K562 (cell line): ENCODE measurements at regions not wholly inside any gene's neighbourhood (a gene's known extent, or its start where the extent isn't known, plus 50 kb on each side); places are given as distances from the start of the nearest gene placed in this dataset.

Experiments
- ATAC-seq: fragments of 200-7000 bp; cut with Tn5 transposase; 3 replicates; pipeline ENCODE4 v1.9.1; 2020; ENCODE audit warnings: moderate library complexity
- BruUV-seq: library from RNA; stranded (reverse); fragments of 400-500 nt; replicated peaks from 2 replicates; lab custom pipeline; 2021; lab: Mats Ljungman, UMichigan
- CTCF ChIA-PET: fragments of 300-600 bp; formaldehyde crosslinking; extraction: SDS; loops from one replicate; lab custom pipeline; 2021; ENCODE audit warnings: low intra/inter-chr PET ratio; lab: Yijun Ruan, JAX
- POLR2A ChIA-PET: fragments of 300-600, 350-650 bp; sonication (Branson Sonifier 250); formaldehyde crosslinking; extraction: SDS; loops from one replicate; lab custom pipeline; 2021; ENCODE audit warnings: antibody characterized with exemption, inconsistent platforms; lab: Yijun Ruan, JAX
- DNase-seq, 4 experiments: peaks; one replicate each; pipeline versions ENCODE4 v3.0.0 to v3.0.0-alpha.2; 2011 to 2018; ENCODE audit warnings: low spot score in 3 of 4, mixed read lengths in 3 of 4; ENCODE audit errors: extremely low read depth in 1 of 4
- FAIRE-seq: peaks from 2 replicates; lab custom pipeline; 2011; peaks lifted over from hg19 to GRCh38; lab: Jason Lieb, UNC
- H2AFZ ChIP-seq: 2 replicates; pipeline ENCODE4 v1.6.0; 2011; ENCODE audit warnings: low read depth, low read length, control low read depth, inconsistent platforms
- H3K27ac ChIP-seq: fragments of 200-600 bp; 3 replicates; pipeline ENCODE4 v1.8.0; 2011; ENCODE audit warnings: low read depth, mild to moderate bottlenecking, control low read depth, inconsistent platforms, low read length, moderate library complexity, mixed read lengths; ENCODE audit errors: extremely low read depth
- H3K27me3 ChIP-seq, 2 experiments: fragments of 300-600 bp in 1 of 2; 2 replicates in 1 of 2; 3 replicates in 1 of 2; pipeline versions ENCODE4 v1.6.0 to v1.8.0; 2011; ENCODE audit warnings: inconsistent platforms in 2 of 2, low read length in 2 of 2, mild to moderate bottlenecking in 1 of 2, mixed read lengths in 1 of 2, moderate library complexity in 1 of 2; ENCODE audit not compliant: control insufficient read depth in 2 of 2, insufficient read depth in 2 of 2
- H3K36me3 ChIP-seq: fragments of 300-600 bp; 3 replicates; pipeline ENCODE4 v1.8.0; 2011; ENCODE audit warnings: mild to moderate bottlenecking, low read length, inconsistent platforms; ENCODE audit not compliant: control insufficient read depth, insufficient read depth
- H3K4me1 ChIP-seq, 2 experiments: fragments of 200-600 bp in 1 of 2; replicated peaks in 1 of 2; 2 replicates in 1 of 2; 3 replicates in 1 of 2; pipeline versions ENCODE4 v1.5.1 to v1.8.0; 2011; ENCODE audit warnings: inconsistent platforms in 2 of 2, low read length in 2 of 2, mild to moderate bottlenecking in 1 of 2, mixed read lengths in 1 of 2, moderate library complexity in 1 of 2; ENCODE audit not compliant: control insufficient read depth in 2 of 2, insufficient read depth in 2 of 2
- H3K4me2 ChIP-seq: 2 replicates; pipeline ENCODE4 v1.6.1; 2011; ENCODE audit warnings: low read length, control low read depth, inconsistent platforms, mixed read lengths; ENCODE audit not compliant: insufficient read depth
- H3K4me3 ChIP-seq: fragments of 200-600 bp; sonication (generic), shearing (Covaris generic); 2 replicates; pipeline ENCODE4 v1.5.1; 2016; ENCODE audit warnings: control low read depth, inconsistent platforms
- H3K79me2 ChIP-seq: fragments of 200-600 bp; 3 replicates; pipeline ENCODE4 v1.8.0; 2011; ENCODE audit warnings: low read length, inconsistent platforms; ENCODE audit not compliant: control insufficient read depth, insufficient read depth
- H3K9ac ChIP-seq, 2 experiments: 2 replicates each; pipeline versions ENCODE4 v1.6.0 to v1.6.1; 2011; ENCODE audit warnings: low read depth in 2 of 2, low read length in 2 of 2, control low read depth in 1 of 2, inconsistent platforms in 1 of 2, mild to moderate bottlenecking in 1 of 2, mixed read lengths in 1 of 2; ENCODE audit not compliant: insufficient read depth in 1 of 2
- H3K9me1 ChIP-seq: one replicate; pipeline ENCODE4 v1.6.0; 2011; ENCODE audit warnings: inconsistent platforms, mild to moderate bottlenecking, low read length, moderate library complexity; ENCODE audit not compliant: control insufficient read depth, insufficient read depth
- H3K9me3 ChIP-seq: replicated peaks from 2 replicates; pipeline ENCODE4 v1.5.1; 2011; ENCODE audit warnings: low read depth, low read length, inconsistent platforms; ENCODE audit not compliant: control insufficient read depth, insufficient read depth
- H4K20me1 ChIP-seq: replicated peaks from 2 replicates; pipeline ENCODE4 v1.6.1; 2011; ENCODE audit warnings: low read length, inconsistent platforms, mixed read lengths; ENCODE audit not compliant: control insufficient read depth, insufficient read depth
- CEBPB ChIP-seq: fragments of 450-650 bp; IDR thresholded peaks from 2 replicates; pipeline ENCODE4 v1.6.1; 2016; ENCODE audit warnings: missing genetic modification characterization, missing compliant biosample characterization
- CEBPG ChIP-seq, 3 experiments: fragments of 200-800 bp in 1 of 3; sonication (Bioruptor generic) in 1 of 3; sonication (generic) in 1 of 3; formaldehyde crosslinking in 1 of 3; IDR thresholded peaks in 2 of 3; conservative IDR thresholded peaks in 1 of 3; 2 replicates each; pipeline versions ENCODE4 v1.6.1 to v1.8.0; 2016 to 2022; ENCODE audit warnings: missing compliant biosample characterization in 2 of 3, missing genetic modification characterization in 2 of 3, mild to moderate bottlenecking in 1 of 3, missing genetic modification reagents in 1 of 3
- CHAMP1 ChIP-seq: fragments of 450-650 bp; IDR thresholded peaks from 2 replicates; pipeline ENCODE4 v1.6.1; 2016; ENCODE audit warnings: mild to moderate bottlenecking
- E2F3 ChIP-seq: fragments of 250-450 bp; sonication (Bioruptor Pico); IDR thresholded peaks from 2 replicates; pipeline ENCODE4 v1.4.0; 2020; ENCODE audit warnings: mild to moderate bottlenecking
- FOXJ3 ChIP-seq: sonication (generic); formaldehyde crosslinking; IDR thresholded peaks from 2 replicates; pipeline ENCODE4 v1.4.0; 2020; ENCODE audit warnings: mild to moderate bottlenecking, missing genetic modification reagents
- HNRNPLL ChIP-seq: fragments of 200-400 bp; formaldehyde crosslinking; IDR thresholded peaks from 2 replicates; pipeline ENCODE4 v1.6.1; 2017; ENCODE audit warnings: low read length, low read depth, mild to moderate bottlenecking; ENCODE audit not compliant: poor library complexity, severe bottlenecking
- L3MBTL2 ChIP-seq: fragments of 450-650 bp; IDR thresholded peaks from 2 replicates; pipeline ENCODE4 v1.6.1; 2016; ENCODE audit warnings: mild to moderate bottlenecking, moderate library complexity
- MIER1 ChIP-seq: fragments of 450-650 bp; IDR thresholded peaks from 2 replicates; pipeline ENCODE4 v1.6.1; 2016; ENCODE audit warnings: antibody characterized with exemption, mild to moderate bottlenecking, low read depth
- SIN3B ChIP-seq: fragments of 450-650 bp; IDR thresholded peaks from 2 replicates; pipeline ENCODE4 v1.6.1; 2017; ENCODE audit warnings: low read depth, mild to moderate bottlenecking, moderate library complexity
- TRIM24 ChIP-seq, 2 experiments: fragments of 450-650 bp; IDR thresholded peaks; 2 replicates each; pipeline ENCODE4 v1.6.1; 2016
- ZFP91 ChIP-seq: sonication (generic); formaldehyde crosslinking; IDR thresholded peaks from 2 replicates; pipeline ENCODE4 v1.8.0; 2022; ENCODE audit warnings: mild to moderate bottlenecking, missing genetic modification reagents
- ZFPM2 ChIP-seq: fragments of 250-450 bp; sonication (Bioruptor Pico); IDR thresholded peaks from 2 replicates; pipeline ENCODE4 v1.5.1; 2022; ENCODE audit warnings: mild to moderate bottlenecking
- WGBS: fragments of 100-300 bp; shearing (Covaris generic); methylation state at CpG from one replicate; pipeline ENCODE4 v1.1.6; 2016; ENCODE audit warnings: low coverage, mixed read lengths; ENCODE audit not compliant: insufficient coverage; ENCODE audit errors: missing lambda C conversion rate; 5-methylcytosine and 5-hydroxymethylcytosine counted together
- in situ Hi-C: fragments of 300-500 bp; cut with MboI; formaldehyde crosslinking; loops from 4 replicates; pipeline ENCODE4 v1.15.0; 2018; ENCODE audit warnings: inconsistent platforms, mixed read lengths
- intact Hi-C: fragments of 100-400 bp; cut with micrococcal nuclease; formaldehyde crosslinking; loops from 2 replicates; pipeline ENCODE4 v1.14.2; 2022
- TF ChIP-seq, protein P1 (sequence below): fragments of 450-650 bp; IDR thresholded peaks from 2 replicates; pipeline ENCODE4 v1.6.1; 2018; ENCODE audit warnings: mild to moderate bottlenecking, low read depth; ENCODE audit not compliant: partially characterized antibody

DNA sequence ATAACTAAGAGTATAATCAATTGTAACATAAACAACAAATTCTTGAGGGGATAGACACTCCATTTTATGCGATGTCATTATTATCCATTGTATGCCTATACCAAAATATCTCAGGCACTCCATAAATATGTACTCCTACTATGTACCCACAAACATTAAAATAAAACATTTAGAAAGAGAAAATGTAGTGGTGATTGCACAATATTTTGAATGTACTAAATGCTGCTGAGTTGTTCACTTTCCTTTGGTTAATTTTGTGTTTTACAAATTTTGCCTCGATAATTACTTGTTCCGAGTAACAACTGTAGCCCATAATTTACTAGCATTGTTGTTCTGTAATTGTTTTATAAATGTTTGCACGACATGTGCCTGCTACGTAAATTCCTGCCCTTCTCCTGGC lies 131.3 kb downstream of the DCLK3 start:
- FAIRE-seq = no peak
- ChIA-PET CTCF (no interaction called here), POLR2A (no interaction called here)
- Histone ChIP-seq H3K27ac (no peak overlapping the region), H3K4me1 (no peaks in the 10 kb centered on the region), H3K9ac (no peak overlapping the region), H2AFZ (no peak overlapping the region), H3K4me2 (no peak overlapping the region), H3K9me1 (no peaks in the 10 kb centered on the region), H3K79me2 (no peaks in the 10 kb centered on the region), H3K9me3 (no peaks in the 10 kb centered on the region), H4K20me1 (no peaks in the 10 kb centered on the region), H3K27me3 (peaks cover 0 to 10% of the 10 kb centered on the region in 2 experiments; a peak in 1 of 5 replicates), H3K36me3 (no peaks in the 10 kb centered on the region), H3K4me3 (no peak overlapping the region)
- no peak for ATAC-seq
- 0% methylated on average over 5 of the region's 5 CpGs for WGBS
- BruUV-seq = no TSS peak
- no peak for DNase-seq
- in situ Hi-C loops = no loop called here
- intact Hi-C loops = no loop called here
- TF ChIP-seq SIN3B (no peak), CHAMP1 (no peak), ZFPM2 (CRISPR knock-in tag) (no peak), L3MBTL2 (no peak), MIER1 (no peak), HNRNPLL (no peak), CEBPG (CRISPR knock-in tag; IDR thresholded peaks at IDR 0.05) (no peak), CEBPG (tag; conservative IDR thresholded peaks at IDR 0.05 in 1 of 2, IDR thresholded peaks at IDR 0.05 in 1 of 2) (peak; percentile 68 to 91), FOXJ3 (CRISPR knock-in tag) (no peak), E2F3 (no peak), CEBPB (tag) (peak; percentile 83), ZFP91 (no peak), TRIM24 (IDR thresholded peaks at IDR 0.05) (no peak)
- TF ChIP-seq, protein P1, sequence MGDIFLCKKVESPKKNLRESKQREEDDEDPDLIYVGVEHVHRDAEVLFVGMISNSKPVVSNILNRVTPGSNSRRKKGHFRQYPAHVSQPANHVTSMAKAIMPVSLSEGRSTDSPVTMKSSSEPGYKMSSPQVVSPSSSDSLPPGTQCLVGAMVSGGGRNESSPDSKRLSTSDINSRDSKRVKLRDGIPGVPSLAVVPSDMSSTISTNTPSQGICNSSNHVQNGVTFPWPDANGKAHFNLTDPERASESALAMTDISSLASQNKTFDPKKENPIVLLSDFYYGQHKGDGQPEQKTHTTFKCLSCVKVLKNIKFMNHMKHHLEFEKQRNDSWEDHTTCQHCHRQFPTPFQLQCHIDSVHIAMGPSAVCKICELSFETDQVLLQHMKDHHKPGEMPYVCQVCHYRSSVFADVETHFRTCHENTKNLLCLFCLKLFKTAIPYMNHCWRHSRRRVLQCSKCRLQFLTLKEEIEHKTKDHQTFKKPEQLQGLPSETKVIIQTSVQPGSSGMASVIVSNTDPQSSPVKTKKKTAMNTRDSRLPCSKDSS = no peak
